ENCODE measurements at regions not wholly inside any gene's neighbourhood (a gene's known extent, or its start where the extent isn't known, plus 50 kb on each side); places are given as distances from the start of the nearest gene placed in this dataset.

DNA sequence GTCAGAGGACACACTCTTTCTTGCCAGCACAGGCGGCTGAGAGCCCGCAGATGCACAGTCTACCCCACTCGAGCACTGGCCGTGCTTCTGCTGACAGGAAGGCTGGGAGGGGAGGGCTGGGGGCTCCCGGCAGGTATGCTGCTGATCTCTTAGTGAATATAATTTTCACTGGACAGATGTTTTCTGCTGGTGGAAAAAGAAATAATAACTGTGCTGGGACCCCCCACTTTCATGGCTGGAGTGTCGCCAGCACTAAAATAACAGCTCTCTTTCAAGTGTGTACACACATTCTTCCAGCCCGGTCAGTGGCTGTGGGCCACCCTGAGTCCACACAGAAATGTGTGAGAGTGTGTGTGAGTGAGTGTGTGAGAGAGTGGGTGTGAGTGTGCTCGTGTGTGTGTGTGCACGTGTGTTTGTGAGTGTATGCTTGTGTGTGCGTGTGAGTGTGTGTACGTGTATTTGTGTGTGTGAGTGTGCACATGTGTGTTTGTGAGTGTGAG lies 167.7 kb upstream of the USP24 start:
- H3K36me3 ChIP-seq (ENCODE audit: control insufficient read depth in 4 of 4, insufficient read depth in 4 of 4, low read length in 4 of 4): no peaks in the 10 kb centered on the region
- DNase-seq (peak; percentile 77 to 89 (median 80)), ATAC-seq (ENCODE audit: insufficient read depth, low FRiP score) (no peak)
- H3K4me3 ChIP-seq: no peak overlapping the region
- WGBS, 2 donors: 56 to 72% methylated on average over 11 of the region's 11 CpGs
- no peak overlapping the region for H3K9ac ChIP-seq (ENCODE audit: insufficient read depth in 1 of 2, low read length in 2 of 2)
- no peaks in the 10 kb centered on the region for H3K27me3 ChIP-seq (ENCODE audit: control insufficient read depth in 3 of 3, insufficient read depth in 3 of 3, low read length in 2 of 3)
- no peak for TF ChIP-seq CTCF (IDR thresholded peaks at IDR 0.05; ENCODE audit: control extremely low read depth, extremely low read depth)
- no peak overlapping the region for H3K27ac ChIP-seq (ENCODE audit: low read depth in 1 of 2, low read length in 1 of 2)
- H3K9me3 ChIP-seq (ENCODE audit: control insufficient read depth in 4 of 4, insufficient read depth in 3 of 4, low read length in 3 of 4): no peaks in the 10 kb centered on the region
- H3K4me1 ChIP-seq (ENCODE audit: control insufficient read depth in 5 of 5, insufficient read depth in 5 of 5, low read length in 5 of 5): peaks cover 0 to 8% (median 7%) of the 10 kb centered on the region in 5 donors

DNA sequence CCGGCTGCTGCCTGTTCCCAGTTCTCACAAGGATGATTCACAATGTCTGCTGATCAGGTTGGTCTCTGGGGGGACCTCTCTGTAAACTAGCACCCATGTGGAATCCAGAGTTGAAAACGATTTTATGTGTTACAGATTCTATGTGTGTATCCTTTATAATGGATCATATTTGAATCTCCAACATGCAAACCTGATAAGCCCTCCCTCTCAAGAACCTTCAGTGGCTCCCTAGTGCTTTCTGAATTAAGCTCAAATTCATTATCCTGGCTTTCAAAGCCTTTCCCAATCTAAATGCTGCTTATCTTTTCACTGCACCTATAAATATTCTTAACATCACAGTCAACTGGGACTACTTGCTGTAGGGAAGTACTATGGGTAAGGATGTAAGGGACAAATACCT lies 166.8 kb upstream of the USP24 start:
- Histone ChIP-seq H3K9ac (ENCODE audit: insufficient read depth in 1 of 2, low read length in 2 of 2) (no peak overlapping the region), H3K36me3 (ENCODE audit: control insufficient read depth in 4 of 4, insufficient read depth in 4 of 4, low read length in 4 of 4) (no peaks in the 10 kb centered on the region), H3K9me3 (ENCODE audit: control insufficient read depth in 4 of 4, insufficient read depth in 3 of 4, low read length in 3 of 4) (no peaks in the 10 kb centered on the region), H3K27ac (ENCODE audit: low read depth in 1 of 2, low read length in 1 of 2) (no peak overlapping the region), H3K27me3 (ENCODE audit: control insufficient read depth in 3 of 3, insufficient read depth in 3 of 3, low read length in 2 of 3) (no peaks in the 10 kb centered on the region), H3K4me3 (no peak overlapping the region), H3K4me1 (ENCODE audit: control insufficient read depth in 5 of 5, insufficient read depth in 5 of 5, low read length in 5 of 5) (peaks cover 0 to 8% (median 7%) of the 10 kb centered on the region in 5 donors)
- WGBS, 2 donors: 77 to 83% methylated on average over 2 of the region's 2 CpGs
- TF ChIP-seq CTCF (IDR thresholded peaks at IDR 0.05; ENCODE audit: control extremely low read depth, extremely low read depth): no peak
- ATAC-seq (ENCODE audit: insufficient read depth, low FRiP score) (no peak), DNase-seq (no peak)

DNA sequence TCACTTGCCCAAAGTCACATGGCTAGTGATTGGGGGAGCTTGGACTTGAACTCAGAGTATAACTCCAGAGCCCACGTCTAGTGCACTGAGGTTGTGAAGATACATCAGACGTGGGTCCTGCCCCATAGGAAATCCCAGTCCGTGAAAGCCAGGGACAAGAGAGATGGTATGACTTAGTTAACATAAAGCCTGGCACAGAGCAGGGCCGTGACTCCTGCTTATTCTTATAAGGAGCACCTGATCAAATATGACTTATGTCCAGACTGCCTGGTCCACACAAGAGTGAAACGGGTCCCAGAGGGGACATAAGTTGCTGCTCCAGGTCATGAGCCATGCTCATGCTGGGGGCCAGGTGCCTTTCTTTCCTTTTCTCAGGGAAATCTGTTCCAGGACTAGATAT lies 166.3 kb upstream of the USP24 start:
- peaks cover 0 to 8% (median 7%) of the 10 kb centered on the region in 5 donors for H3K4me1 ChIP-seq (ENCODE audit: control insufficient read depth in 5 of 5, insufficient read depth in 5 of 5, low read length in 5 of 5)
- H3K36me3 ChIP-seq (ENCODE audit: control insufficient read depth in 4 of 4, insufficient read depth in 4 of 4, low read length in 4 of 4): no peaks in the 10 kb centered on the region
- TF ChIP-seq CTCF (IDR thresholded peaks at IDR 0.05; ENCODE audit: control extremely low read depth, extremely low read depth): no peak
- 89 to 96% methylated on average over 5 of the region's 5 CpGs for WGBS, 2 donors
- H3K9ac ChIP-seq (ENCODE audit: insufficient read depth in 1 of 2, low read length in 2 of 2): no peak overlapping the region
- no peak for DNase-seq
- no peak overlapping the region for H3K27ac ChIP-seq (ENCODE audit: low read depth in 1 of 2, low read length in 1 of 2)
- no peaks in the 10 kb centered on the region for H3K27me3 ChIP-seq (ENCODE audit: control insufficient read depth in 3 of 3, insufficient read depth in 3 of 3, low read length in 2 of 3)
- no peaks in the 10 kb centered on the region for H3K9me3 ChIP-seq (ENCODE audit: control insufficient read depth in 4 of 4, insufficient read depth in 3 of 4, low read length in 3 of 4)
- ATAC-seq (ENCODE audit: insufficient read depth, low FRiP score): no peak
- no peak overlapping the region for H3K4me3 ChIP-seq

GRCh38 chr1:55380355-55380970 lies 165.3 kb upstream of the USP24 start:
- no peak for TF ChIP-seq CTCF (IDR thresholded peaks at IDR 0.05; ENCODE audit: control extremely low read depth, extremely low read depth)
- Histone ChIP-seq H3K27me3 (ENCODE audit: control insufficient read depth in 3 of 3, insufficient read depth in 3 of 3, low read length in 2 of 3) (no peaks in the 10 kb centered on the region), H3K9me3 (ENCODE audit: control insufficient read depth in 4 of 4, insufficient read depth in 3 of 4, low read length in 3 of 4) (no peaks in the 10 kb centered on the region), H3K9ac (ENCODE audit: insufficient read depth in 1 of 2, low read length in 2 of 2) (no peak overlapping the region), H3K27ac (ENCODE audit: low read depth in 1 of 2, low read length in 1 of 2) (no peak overlapping the region), H3K4me3 (no peak overlapping the region), H3K4me1 (ENCODE audit: control insufficient read depth in 5 of 5, insufficient read depth in 5 of 5, low read length in 5 of 5) (peaks cover 0 to 8% (median 7%) of the 10 kb centered on the region in 5 donors), H3K36me3 (ENCODE audit: control insufficient read depth in 4 of 4, insufficient read depth in 4 of 4, low read length in 4 of 4) (no peaks in the 10 kb centered on the region)
- peak in 1 of 3 donors; percentile 55 for DNase-seq
- 79 to 87% methylated on average over 4 of the region's 4 CpGs for WGBS, 2 donors
- no peak for ATAC-seq (ENCODE audit: insufficient read depth, low FRiP score)
